Caco-2 (cell line): ENCODE measurements at regions not wholly inside any gene's neighbourhood (a gene's known extent, or its start where the extent isn't known, plus 50 kb on each side); places are given as distances from the start of the nearest gene placed in this dataset.

ENCODE experiments used
- BruUV-seq: library from RNA; stranded (reverse); fragments of 400-500 nt; replicated peaks from 2 replicates; lab custom pipeline; 2021; lab: Mats Ljungman, UMichigan
- CTCF ChIA-PET: fragments of 300-600 bp; sonication (Branson Sonifier 250); formaldehyde crosslinking; loops from one replicate; lab custom pipeline; 2022; ENCODE audit warnings: antibody characterized with exemption; lab: Charles Lee
- POLR2A ChIA-PET: fragments of 300-600 bp; sonication (Branson Sonifier 250); formaldehyde crosslinking; loops from one replicate; lab custom pipeline; 2022; ENCODE audit warnings: antibody characterized with exemption; lab: Charles Lee
- DNase-seq, 2 experiments: peaks; one replicate each; pipeline versions ENCODE4 v3.0.0 to v3.0.0-alpha.2; 2020 to 2022
- H3K27me3 ChIP-seq: replicated peaks from 2 replicates; pipeline ENCODE4 v1.6.0; 2011; ENCODE audit warnings: low read length; ENCODE audit not compliant: control insufficient read depth, insufficient read depth
- H3K36me3 ChIP-seq: 2 replicates; pipeline ENCODE4 v1.5.1; 2011; ENCODE audit warnings: low read length; ENCODE audit not compliant: control insufficient read depth, insufficient read depth
- H3K4me1 ChIP-seq: fragments of 250-450 bp; sonication (Bioruptor Pico); 2 replicates; pipeline ENCODE4 v1.5.1; 2020; ENCODE audit warnings: mild to moderate bottlenecking
- H3K4me3 ChIP-seq: 2 replicates; pipeline ENCODE4 v1.5.1; 2011; ENCODE audit warnings: low read depth, mild to moderate bottlenecking, control low read depth, low read length
- H3K9me3 ChIP-seq: fragments of 250-450 bp; sonication (Bioruptor Pico); 2 replicates; pipeline ENCODE4 v1.5.1; 2020; ENCODE audit warnings: mild to moderate bottlenecking, moderate library complexity
- H3K27ac Mint-ChIP-seq: one replicate; pipeline ENCODE4 v1.8.0; 2022; ENCODE audit warnings: mixed read lengths; ENCODE audit not compliant: unreplicated experiment
- H3K27me3 Mint-ChIP-seq: one replicate; pipeline ENCODE4 v1.8.0; 2022; ENCODE audit warnings: mixed read lengths; ENCODE audit not compliant: insufficient read depth, unreplicated experiment
- H3K36me3 Mint-ChIP-seq: one replicate; pipeline ENCODE4 v1.8.0; 2022; ENCODE audit warnings: mild to moderate bottlenecking, mixed read lengths; ENCODE audit not compliant: insufficient read depth, unreplicated experiment
- H3K4me1 Mint-ChIP-seq: one replicate; pipeline ENCODE4 v1.8.0; 2022; ENCODE audit warnings: low read depth, mixed read lengths; ENCODE audit not compliant: unreplicated experiment
- H3K4me3 Mint-ChIP-seq: one replicate; pipeline ENCODE4 v1.8.0; 2022; ENCODE audit warnings: mild to moderate bottlenecking, moderate library complexity, mixed read lengths; ENCODE audit not compliant: unreplicated experiment
- H3K9me3 Mint-ChIP-seq: one replicate; pipeline ENCODE4 v1.8.0; 2022; ENCODE audit warnings: mixed read lengths; ENCODE audit not compliant: unreplicated experiment
- intact Hi-C: fragments of 100-400 bp; cut with micrococcal nuclease; formaldehyde crosslinking; loops from one replicate; pipeline ENCODE4 v1.10.0; 2022; ENCODE audit not compliant: unreplicated experiment
- TF ChIP-seq, protein P1 (sequence below), 2 experiments: fragments of 200-600 bp in 1 of 2; IDR thresholded peaks; 1 replicate in 1 of 2; 2 replicates in 1 of 2; pipeline versions ENCODE4 v1.5.1 to v1.8.0; 2011 to 2022; ENCODE audit warnings: antibody characterized with exemption in 1 of 2, control low read depth in 1 of 2, inconsistent platforms in 1 of 2, low read depth in 1 of 2, low read length in 1 of 2, mild to moderate bottlenecking in 1 of 2, moderate library complexity in 1 of 2; ENCODE audit not compliant: insufficient read depth in 1 of 2, severe bottlenecking in 1 of 2, unreplicated experiment in 1 of 2

DNA sequence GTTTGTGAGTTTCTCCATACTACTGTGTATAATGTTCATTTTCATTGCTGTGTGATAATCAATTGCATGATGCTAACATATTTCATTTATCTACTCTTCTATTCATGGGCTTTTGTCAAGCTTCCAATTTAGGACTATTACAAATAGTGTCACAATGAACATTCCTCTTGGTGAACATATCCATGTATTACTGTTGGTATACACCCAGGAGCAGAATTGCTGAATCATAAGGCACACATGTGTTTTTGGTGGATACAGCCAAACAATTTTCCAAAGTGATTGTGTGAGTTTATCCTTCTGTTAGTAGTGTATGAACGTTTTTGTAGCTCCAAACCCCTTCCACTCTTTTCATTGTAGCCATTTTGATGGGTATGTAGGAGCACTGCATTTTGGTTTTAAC lies 101.6 kb upstream of the COPS8 start:
- Histone ChIP-seq H3K36me3 (no peaks in the 10 kb centered on the region), H3K9me3 (no peaks in the 10 kb centered on the region), H3K27me3 (no peaks in the 10 kb centered on the region), H3K4me3 (no peak overlapping the region), H3K4me1 (peaks cover 7% of the 10 kb centered on the region; the same call in 1 of the 2 replicates)
- TF ChIP-seq, protein P1, sequence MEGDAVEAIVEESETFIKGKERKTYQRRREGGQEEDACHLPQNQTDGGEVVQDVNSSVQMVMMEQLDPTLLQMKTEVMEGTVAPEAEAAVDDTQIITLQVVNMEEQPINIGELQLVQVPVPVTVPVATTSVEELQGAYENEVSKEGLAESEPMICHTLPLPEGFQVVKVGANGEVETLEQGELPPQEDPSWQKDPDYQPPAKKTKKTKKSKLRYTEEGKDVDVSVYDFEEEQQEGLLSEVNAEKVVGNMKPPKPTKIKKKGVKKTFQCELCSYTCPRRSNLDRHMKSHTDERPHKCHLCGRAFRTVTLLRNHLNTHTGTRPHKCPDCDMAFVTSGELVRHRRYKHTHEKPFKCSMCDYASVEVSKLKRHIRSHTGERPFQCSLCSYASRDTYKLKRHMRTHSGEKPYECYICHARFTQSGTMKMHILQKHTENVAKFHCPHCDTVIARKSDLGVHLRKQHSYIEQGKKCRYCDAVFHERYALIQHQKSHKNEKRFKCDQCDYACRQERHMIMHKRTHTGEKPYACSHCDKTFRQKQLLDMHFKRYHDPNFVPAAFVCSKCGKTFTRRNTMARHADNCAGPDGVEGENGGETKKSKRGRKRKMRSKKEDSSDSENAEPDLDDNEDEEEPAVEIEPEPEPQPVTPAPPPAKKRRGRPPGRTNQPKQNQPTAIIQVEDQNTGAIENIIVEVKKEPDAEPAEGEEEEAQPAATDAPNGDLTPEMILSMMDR (IDR thresholded peaks at IDR 0.05; ENCODE audit: insufficient read depth in 1 of 2, low read depth in 1 of 2, low read length in 1 of 2, severe bottlenecking in 1 of 2, unreplicated experiment in 1 of 2): no peak
- no TSS peak for BruUV-seq
- intact Hi-C loops: no loop called here
- ChIA-PET CTCF (no interaction called here), POLR2A (no interaction called here)
- Mint-ChIP-seq H3K4me3 (no peak overlapping the region), H3K27ac (no peak overlapping the region), H3K27me3 (no peaks in the 10 kb centered on the region), H3K9me3 (no peaks in the 10 kb centered on the region), H3K4me1 (peaks cover 6% of the 10 kb centered on the region), H3K36me3 (no peaks in the 10 kb centered on the region)
- DNase-seq: no peak

DNA sequence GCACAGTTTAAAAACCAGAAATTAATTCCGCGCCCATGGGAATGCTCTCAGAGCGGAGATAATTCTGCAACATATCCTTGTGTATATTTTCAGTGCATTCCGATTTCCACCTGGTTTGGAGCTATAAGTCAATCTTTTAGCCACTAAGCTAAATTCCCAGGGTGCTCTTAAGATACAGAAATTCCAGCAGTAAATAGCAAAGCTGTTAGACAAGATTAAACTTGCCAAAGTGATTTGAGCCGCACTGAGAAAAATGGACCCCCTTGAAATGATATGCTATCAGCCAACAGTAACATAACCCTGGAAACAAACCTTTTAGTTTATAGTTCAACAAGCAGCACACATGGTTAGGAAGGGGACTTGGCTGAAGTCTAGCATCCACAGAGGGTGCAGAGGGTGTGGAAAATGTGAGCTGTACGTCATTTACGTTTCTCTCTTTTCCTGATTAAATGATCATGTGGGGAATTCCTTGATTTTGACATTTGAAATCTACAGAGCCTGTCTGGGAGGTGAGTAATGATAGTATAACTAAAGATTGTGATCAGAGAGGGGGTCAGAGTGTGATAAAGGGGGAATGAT lies 99.8 kb upstream of the COPS8 start:
- Histone ChIP-seq H3K9me3 (no peaks in the 10 kb centered on the region), H3K36me3 (no peaks in the 10 kb centered on the region), H3K4me3 (no peak overlapping the region), H3K4me1 (peaks cover 7% of the 10 kb centered on the region; the same call in 1 of the 2 replicates), H3K27me3 (no peaks in the 10 kb centered on the region)
- H3K27me3 Mint-ChIP-seq: no peaks in the 10 kb centered on the region
- H3K36me3 Mint-ChIP-seq: no peaks in the 10 kb centered on the region
- CTCF ChIA-PET: no interaction called here
- BruUV-seq: no TSS peak
- TF ChIP-seq, protein P1 (IDR thresholded peaks at IDR 0.05; ENCODE audit: insufficient read depth in 1 of 2, low read depth in 1 of 2, low read length in 1 of 2, severe bottlenecking in 1 of 2, unreplicated experiment in 1 of 2): no peak
- DNase-seq: no peak
- POLR2A ChIA-PET: no interaction called here
- H3K9me3 Mint-ChIP-seq: no peaks in the 10 kb centered on the region
- H3K4me1 Mint-ChIP-seq: peaks cover 6% of the 10 kb centered on the region
- intact Hi-C loops: no loop called here
- H3K4me3 Mint-ChIP-seq: no peak overlapping the region
- H3K27ac Mint-ChIP-seq: no peak overlapping the region

DNA sequence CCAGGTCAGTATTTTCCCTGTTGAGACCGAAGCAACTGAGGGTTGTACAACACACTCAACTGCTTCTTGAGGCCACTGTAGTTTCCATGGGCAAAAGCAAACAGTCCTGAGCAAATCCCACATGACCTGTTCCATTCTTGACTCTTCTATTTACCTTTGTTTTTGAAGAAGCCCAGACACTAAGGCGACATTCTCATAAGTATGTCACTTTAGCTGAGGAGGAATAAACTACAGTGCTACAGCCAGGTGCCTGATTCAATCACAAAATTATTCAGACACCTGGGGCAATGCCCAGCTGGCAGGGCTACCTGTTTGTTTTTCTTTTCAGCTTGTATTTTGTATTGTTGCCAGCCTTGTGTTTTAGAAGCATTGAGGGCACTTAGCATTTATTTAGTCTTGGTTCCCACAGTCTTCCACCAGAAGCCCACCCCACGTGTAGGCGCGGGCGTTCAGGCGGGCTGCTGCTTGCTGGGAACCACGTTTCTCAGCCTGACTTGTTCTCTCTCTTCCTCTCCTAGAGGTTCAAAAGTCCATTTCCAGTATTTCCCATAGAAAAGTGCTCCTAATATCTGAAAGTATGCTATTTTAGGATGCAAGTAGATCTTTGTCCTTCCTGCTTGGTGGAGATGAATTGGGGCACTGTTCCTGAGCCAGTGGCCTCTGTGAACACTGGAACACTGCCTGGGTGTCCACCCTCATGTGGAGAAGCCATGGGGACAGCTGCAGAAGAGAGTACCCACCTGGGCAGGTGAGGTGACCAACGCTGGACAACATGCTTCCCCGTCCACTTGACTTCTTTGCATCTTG lies 99.0 kb upstream of the COPS8 start:
- TF ChIP-seq, protein P1 (IDR thresholded peaks at IDR 0.05; ENCODE audit: insufficient read depth in 1 of 2, low read depth in 1 of 2, low read length in 1 of 2, severe bottlenecking in 1 of 2, unreplicated experiment in 1 of 2): no peak
- Mint-ChIP-seq H3K4me1 (peaks cover 6% of the 10 kb centered on the region), H3K4me3 (no peak overlapping the region), H3K27ac (no peak overlapping the region), H3K27me3 (no peaks in the 10 kb centered on the region), H3K36me3 (no peaks in the 10 kb centered on the region), H3K9me3 (no peaks in the 10 kb centered on the region)
- intact Hi-C loops: no loop called here
- ChIA-PET CTCF (no interaction called here), POLR2A (no interaction called here)
- DNase-seq: no peak
- Histone ChIP-seq H3K4me3 (no peak overlapping the region), H3K27me3 (no peaks in the 10 kb centered on the region), H3K4me1 (peaks cover 7% of the 10 kb centered on the region; the same call in 1 of the 2 replicates), H3K9me3 (no peaks in the 10 kb centered on the region), H3K36me3 (no peaks in the 10 kb centered on the region)
- no TSS peak for BruUV-seq
